ENCODE measurements at regions not wholly inside any gene's neighbourhood (a gene's known extent, or its start where the extent isn't known, plus 50 kb on each side); places are given as distances from the start of the nearest gene placed in this dataset.

- TF ChIP-seq CTCF (IDR thresholded peaks at IDR 0.05) = no peak
- no peak for TF ChIP-seq EP300 (IDR thresholded peaks at IDR 0.05)
- no peak for TF ChIP-seq POLR2AphosphoS5 (IDR thresholded peaks at IDR 0.05)
Measured at GRCh38 chr4:32909053-32909452, 2188.9 kb downstream of the PCDH7 start.

All from stomach (tissue), 4 donors.